A673 (cell line): ENCODE measurements at regions not wholly inside any gene's neighbourhood (a gene's known extent, or its start where the extent isn't known, plus 50 kb on each side); places are given as distances from the start of the nearest gene placed in this dataset.
A peak's percentile ranks its signal among the peaks of the same experiment; 100 is the strongest.

Experiments used
- BruUV-seq: library from RNA; stranded (reverse); fragments of 400-500 nt; replicated peaks from 2 replicates; lab custom pipeline; 2021; lab: Mats Ljungman, UMichigan
- CTCF ChIA-PET: fragments of 300-600 bp; sonication (Branson Sonifier 250); formaldehyde crosslinking; loops from one replicate; lab custom pipeline; 2022; ENCODE audit warnings: antibody characterized with exemption; lab: Charles Lee
- POLR2A ChIA-PET: fragments of 300-600 bp; sonication (Branson Sonifier 250); formaldehyde crosslinking; loops from one replicate; lab custom pipeline; 2022; ENCODE audit warnings: antibody characterized with exemption; ENCODE audit not compliant: low non-redundant PET; lab: Charles Lee
- DNase-seq: peaks from one replicate; pipeline ENCODE4 v3.0.0-alpha.2; 2015; ENCODE audit warnings: low spot score
- H3K27ac ChIP-seq: fragments of 200-600 bp; sonication (generic); 2 replicates; pipeline ENCODE4 v1.5.1; 2016; ENCODE audit warnings: mixed run types, low read depth, mild to moderate bottlenecking, mixed read lengths, antibody characterized with exemption, low read length; ENCODE audit not compliant: poor library complexity, severe bottlenecking
- H3K27me3 ChIP-seq: fragments of 200-600 bp; sonication (generic); replicated peaks from 2 replicates; pipeline ENCODE4 v1.6.1; 2017; ENCODE audit warnings: mixed run types, low read depth, mild to moderate bottlenecking, mixed read lengths, antibody characterized with exemption, low read length; ENCODE audit not compliant: insufficient read depth, poor library complexity
- H3K36me3 ChIP-seq: fragments of 200-600 bp; sonication (generic); 2 replicates; pipeline ENCODE4 v1.6.1; 2016; ENCODE audit warnings: mixed run types, mild to moderate bottlenecking, mixed read lengths, antibody characterized with exemption, low read length; ENCODE audit not compliant: insufficient read depth, poor library complexity, severe bottlenecking
- H3K4me1 ChIP-seq: fragments of 200-600 bp; sonication (generic); 2 replicates; pipeline ENCODE4 v1.6.1; 2017; ENCODE audit warnings: mixed run types, mild to moderate bottlenecking, mixed read lengths, antibody characterized with exemption, low read length; ENCODE audit not compliant: insufficient read depth, poor library complexity, severe bottlenecking
- H3K4me3 ChIP-seq: fragments of 200-600 bp; sonication (generic); 2 replicates; pipeline ENCODE4 v1.5.1; 2016; ENCODE audit warnings: low read depth, mixed run types, mild to moderate bottlenecking, mixed read lengths, low read length; ENCODE audit not compliant: poor library complexity, severe bottlenecking
- H3K9me3 ChIP-seq: fragments of 200-600 bp; sonication (generic); 2 replicates; pipeline ENCODE4 v1.6.1; 2016; ENCODE audit warnings: mixed run types, low read depth, mild to moderate bottlenecking, mixed read lengths, antibody characterized with exemption, low read length; ENCODE audit not compliant: poor library complexity, severe bottlenecking
- EZH2 ChIP-seq: fragments of 200-600 bp; sonication (generic); IDR thresholded peaks from 2 replicates; pipeline ENCODE4 v1.6.1; 2017; ENCODE audit warnings: borderline replicate concordance, low read depth, mild to moderate bottlenecking, mixed read lengths, antibody characterized with exemption, low read length; ENCODE audit not compliant: poor library complexity, severe bottlenecking
- intact Hi-C: fragments of 100-400 bp; cut with micrococcal nuclease; formaldehyde crosslinking; loops from one replicate; pipeline ENCODE4 v1.10.0; 2022; ENCODE audit not compliant: unreplicated experiment
- TF ChIP-seq, protein P1 (sequence below): fragments of 300-800, 200-600 bp; sonication (generic); conservative IDR thresholded peaks from 2 replicates; pipeline ENCODE4 v1.5.1; 2017; ENCODE audit warnings: low read depth, mild to moderate bottlenecking, antibody characterized with exemption, low read length, moderate library complexity, mixed read lengths

DNA sequence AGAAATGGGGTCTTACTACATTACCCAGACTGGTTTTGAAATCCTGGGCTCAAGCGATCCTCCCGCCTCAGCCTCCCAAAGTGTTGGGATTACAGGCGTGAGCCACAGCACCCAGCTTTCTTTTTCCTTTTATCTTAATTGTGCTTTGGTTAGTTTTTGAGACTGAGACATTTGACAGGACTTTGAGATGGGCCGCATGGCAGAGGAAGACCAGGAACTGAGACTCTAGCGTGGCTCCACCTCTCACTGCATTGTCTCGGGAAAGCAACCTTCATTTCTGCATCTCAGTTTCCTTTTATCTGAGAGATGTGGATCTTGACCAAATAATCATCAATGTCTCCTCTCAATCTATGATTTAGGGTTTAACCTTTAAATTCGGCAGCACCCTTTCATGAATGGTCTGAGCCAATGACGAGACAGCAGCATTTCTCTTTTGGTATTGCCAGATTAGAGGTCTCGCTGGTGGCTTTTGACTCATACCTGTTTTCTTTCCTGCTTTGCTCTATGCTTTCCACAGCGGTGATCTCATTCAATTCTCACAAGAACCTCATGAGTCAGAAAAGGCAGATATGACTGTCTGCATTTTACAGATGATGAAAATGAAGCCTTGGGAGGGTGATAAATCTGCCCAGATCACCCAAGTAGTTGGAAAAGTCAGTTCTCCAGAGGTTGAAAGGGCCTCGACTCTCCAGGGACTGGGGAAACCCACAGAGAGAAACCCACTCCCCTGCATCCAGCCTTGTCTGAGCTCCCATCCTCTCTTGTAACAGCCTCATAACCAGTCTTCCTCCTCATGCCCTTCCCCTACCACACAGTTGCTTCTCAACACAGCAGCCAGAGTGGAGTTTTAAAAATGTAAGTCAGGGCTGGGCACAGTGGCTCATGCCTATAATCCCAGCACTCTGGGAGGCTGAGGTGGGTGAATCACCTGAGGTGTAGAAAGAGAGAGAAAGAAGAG is 84.8 kb upstream of the FOXB1 start:
- Histone ChIP-seq H3K27ac (no peak overlapping the region), H3K36me3 (no peaks in the 10 kb centered on the region), H3K4me1 (no peaks in the 10 kb centered on the region), H3K27me3 (peaks cover 50% of the 10 kb centered on the region), H3K9me3 (no peaks in the 10 kb centered on the region), H3K4me3 (no peak overlapping the region)
- intact Hi-C loops = no loop called here
- TF ChIP-seq, protein P1, sequence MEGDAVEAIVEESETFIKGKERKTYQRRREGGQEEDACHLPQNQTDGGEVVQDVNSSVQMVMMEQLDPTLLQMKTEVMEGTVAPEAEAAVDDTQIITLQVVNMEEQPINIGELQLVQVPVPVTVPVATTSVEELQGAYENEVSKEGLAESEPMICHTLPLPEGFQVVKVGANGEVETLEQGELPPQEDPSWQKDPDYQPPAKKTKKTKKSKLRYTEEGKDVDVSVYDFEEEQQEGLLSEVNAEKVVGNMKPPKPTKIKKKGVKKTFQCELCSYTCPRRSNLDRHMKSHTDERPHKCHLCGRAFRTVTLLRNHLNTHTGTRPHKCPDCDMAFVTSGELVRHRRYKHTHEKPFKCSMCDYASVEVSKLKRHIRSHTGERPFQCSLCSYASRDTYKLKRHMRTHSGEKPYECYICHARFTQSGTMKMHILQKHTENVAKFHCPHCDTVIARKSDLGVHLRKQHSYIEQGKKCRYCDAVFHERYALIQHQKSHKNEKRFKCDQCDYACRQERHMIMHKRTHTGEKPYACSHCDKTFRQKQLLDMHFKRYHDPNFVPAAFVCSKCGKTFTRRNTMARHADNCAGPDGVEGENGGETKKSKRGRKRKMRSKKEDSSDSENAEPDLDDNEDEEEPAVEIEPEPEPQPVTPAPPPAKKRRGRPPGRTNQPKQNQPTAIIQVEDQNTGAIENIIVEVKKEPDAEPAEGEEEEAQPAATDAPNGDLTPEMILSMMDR = no peak
- no peak for TF ChIP-seq EZH2
- DNase-seq = no peak
- ChIA-PET POLR2A (interaction anchor here (0.5 kb wide), 1 partner anchor 206 kb away, joined by 3 read pairs; no protein-coding TSS in a partner anchor), CTCF (no interaction called here)
- BruUV-seq = no TSS peak

DNA sequence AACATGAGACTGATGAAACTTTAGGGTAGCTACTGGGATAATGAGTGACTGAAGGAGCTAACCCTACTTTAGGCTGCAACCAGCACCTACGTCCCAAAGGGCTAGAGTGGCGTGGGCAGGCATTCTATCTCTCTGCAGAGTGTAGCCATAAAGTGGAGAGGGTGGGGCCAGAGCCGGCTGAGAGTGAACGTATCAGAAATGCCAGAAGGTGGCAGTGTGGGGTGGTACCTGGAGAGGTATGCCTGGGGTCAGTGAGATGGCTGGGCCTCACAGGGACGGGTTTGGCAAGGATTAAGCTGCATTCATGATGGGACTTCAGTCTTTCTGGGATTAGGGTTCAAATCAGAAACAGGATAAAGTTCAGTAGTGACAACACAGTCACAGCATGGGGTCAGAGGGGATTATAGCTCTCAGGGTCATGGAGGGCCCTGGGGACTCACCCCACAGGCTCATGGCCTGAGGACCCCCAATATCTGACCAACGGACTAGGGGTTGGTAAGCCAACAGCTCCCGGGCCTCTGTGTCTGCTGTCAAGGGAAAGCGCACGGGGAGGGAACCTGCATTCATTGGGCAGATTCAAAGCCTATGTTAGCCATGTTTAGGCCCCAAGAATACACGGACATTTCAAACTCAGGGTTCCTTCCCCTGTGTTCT is 86.5 kb upstream of the FOXB1 start:
- CTCF ChIA-PET = no interaction called here
- DNase-seq = peak; percentile 65
- Histone ChIP-seq H3K27ac (no peak overlapping the region), H3K4me3 (no peak overlapping the region), H3K27me3 (peaks cover 49% of the 10 kb centered on the region), H3K9me3 (no peaks in the 10 kb centered on the region), H3K36me3 (no peaks in the 10 kb centered on the region), H3K4me1 (no peaks in the 10 kb centered on the region)
- intact Hi-C loops = loop anchor here (2.0 kb wide), 1 partner anchor 409 kb away; no protein-coding TSS in a partner anchor
- TF ChIP-seq EZH2 = no peak
- TF ChIP-seq, protein P1 = peak; percentile 61
- POLR2A ChIA-PET = no interaction called here
- no TSS peak for BruUV-seq

DNA sequence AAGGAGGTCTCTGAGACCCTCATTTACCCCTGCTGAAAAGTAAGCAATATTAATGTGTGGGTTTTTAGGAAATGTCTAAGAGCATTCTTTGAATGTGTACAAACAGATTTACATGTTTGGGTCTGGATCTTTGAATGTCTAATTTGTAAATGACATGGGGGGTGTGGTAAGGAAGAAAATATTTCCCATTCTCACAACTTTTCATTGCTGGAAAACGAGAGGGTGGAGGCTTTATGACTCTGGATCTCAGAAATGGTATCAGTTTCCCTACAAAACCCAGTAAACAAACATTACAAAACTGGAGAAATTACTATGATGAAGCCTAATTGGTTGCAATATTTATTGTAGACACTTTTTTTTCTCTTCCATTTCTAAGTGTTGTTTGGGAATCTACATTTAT is 98.1 kb upstream of the FOXB1 start:
- no peak for TF ChIP-seq EZH2
- TF ChIP-seq, protein P1 = no peak
- BruUV-seq = no TSS peak
- Histone ChIP-seq H3K4me3 (no peak overlapping the region), H3K36me3 (no peaks in the 10 kb centered on the region), H3K4me1 (no peaks in the 10 kb centered on the region), H3K27ac (no peak overlapping the region), H3K9me3 (no peaks in the 10 kb centered on the region), H3K27me3 (peaks cover 70% of the 10 kb centered on the region)
- intact Hi-C loops = no loop called here
- DNase-seq = no peak
- POLR2A ChIA-PET = no interaction called here
- CTCF ChIA-PET = no interaction called here
